ENCODE measurements at regions not wholly inside any gene's neighbourhood (a gene's known extent, or its start where the extent isn't known, plus 50 kb on each side); places are given as distances from the start of the nearest gene placed in this dataset.

- Histone ChIP-seq H3K27ac (no peak overlapping the region), H3K9me3 (peaks cover 0 to 6% (median 0%) of the 10 kb centered on the region in 3 donors), H3K4me3 (no peak overlapping the region), H3K36me3 (no peaks in the 10 kb centered on the region), H3K4me1 (no peaks in the 10 kb centered on the region), H3K27me3 (no peaks in the 10 kb centered on the region)
- no peak for ATAC-seq
- 83 to 90% methylated on average over 1 to 2 of the region's 2 CpGs for WGBS, 2 donors (ENCODE audit: low coverage in 1 of 2)
- TF ChIP-seq POLR2AphosphoS5 (IDR thresholded peaks at IDR 0.05) (no peak), POLR2A (IDR thresholded peaks at IDR 0.05) (no peak), CTCF (IDR thresholded peaks at IDR 0.05) (no peak), EP300 (IDR thresholded peaks at IDR 0.05) (no peak)
Observed at GRCh38 chr3:144930431-144930830, 958.8 kb downstream of the DIPK2A start.

- Histone ChIP-seq H3K4me3 (no peak overlapping the region), H3K27ac (no peak overlapping the region), H3K9me3 (peaks cover 0 to 9% (median 0%) of the 10 kb centered on the region in 3 donors), H3K36me3 (no peaks in the 10 kb centered on the region), H3K4me1 (no peaks in the 10 kb centered on the region), H3K27me3 (no peaks in the 10 kb centered on the region)
- no peak for ATAC-seq
- no peak for TF ChIP-seq CTCF (IDR thresholded peaks at IDR 0.05)
- TF ChIP-seq POLR2A (IDR thresholded peaks at IDR 0.05), result no peak
- TF ChIP-seq EP300 (IDR thresholded peaks at IDR 0.05), result no peak
- no peak for TF ChIP-seq POLR2AphosphoS5 (IDR thresholded peaks at IDR 0.05)
- WGBS, 2 donors (ENCODE audit: low coverage in 1 of 2), result 100% methylated on average over 1 of the region's 1 CpG; no CpG with 5 or more reads in 1 of the 2 donors
Observed at GRCh38 chr3:144931590-144931989, 960.0 kb downstream of the DIPK2A start.

- Histone ChIP-seq H3K36me3 (no peaks in the 10 kb centered on the region), H3K9me3 (peaks cover 0 to 8% (median 0%) of the 10 kb centered on the region in 3 donors), H3K27ac (no peak overlapping the region), H3K27me3 (no peaks in the 10 kb centered on the region), H3K4me1 (no peaks in the 10 kb centered on the region), H3K4me3 (no peak overlapping the region)
- ATAC-seq, result no peak
- 50 to 61% methylated on average over 3 of the region's 3 CpGs for WGBS, 2 donors (ENCODE audit: low coverage in 1 of 2)
- TF ChIP-seq CTCF (IDR thresholded peaks at IDR 0.05) (no peak), POLR2AphosphoS5 (IDR thresholded peaks at IDR 0.05) (no peak), EP300 (IDR thresholded peaks at IDR 0.05) (no peak), POLR2A (IDR thresholded peaks at IDR 0.05) (no peak)
Observed at GRCh38 chr3:144942093-144942837, 970.6 kb downstream of the DIPK2A start.

GRCh38 chr3:144942838-144943197 is 971.2 kb downstream of the DIPK2A start:
- Histone ChIP-seq H3K27me3 (no peaks in the 10 kb centered on the region), H3K27ac (no peak overlapping the region), H3K4me3 (no peak overlapping the region), H3K9me3 (peaks cover 0 to 8% (median 0%) of the 10 kb centered on the region in 3 donors), H3K36me3 (no peaks in the 10 kb centered on the region), H3K4me1 (no peaks in the 10 kb centered on the region)
- no peak for TF ChIP-seq POLR2AphosphoS5 (IDR thresholded peaks at IDR 0.05)
- TF ChIP-seq EP300 (IDR thresholded peaks at IDR 0.05), result no peak
- no peak for TF ChIP-seq CTCF (IDR thresholded peaks at IDR 0.05)
- no peak for TF ChIP-seq POLR2A (IDR thresholded peaks at IDR 0.05)
- WGBS, 2 donors (ENCODE audit: low coverage in 1 of 2), result 94 to 96% methylated on average over 3 of the region's 3 CpGs
- no peak for ATAC-seq

- Histone ChIP-seq H3K4me1 (no peaks in the 10 kb centered on the region), H3K27ac (no peak overlapping the region), H3K9me3 (peaks cover 0 to 8% (median 0%) of the 10 kb centered on the region in 3 donors), H3K36me3 (no peaks in the 10 kb centered on the region), H3K4me3 (no peak overlapping the region), H3K27me3 (no peaks in the 10 kb centered on the region)
- ATAC-seq, result no peak
- 84 to 92% methylated on average over 5 of the region's 5 CpGs for WGBS, 2 donors (ENCODE audit: low coverage in 1 of 2)
- TF ChIP-seq CTCF (IDR thresholded peaks at IDR 0.05) (no peak), POLR2A (IDR thresholded peaks at IDR 0.05) (no peak), EP300 (IDR thresholded peaks at IDR 0.05) (no peak), POLR2AphosphoS5 (IDR thresholded peaks at IDR 0.05) (no peak)
Observed at GRCh38 chr3:144947895-144948294, 976.3 kb downstream of the DIPK2A start.
